HG02885 (cell line): ENCODE measurements at regions not wholly inside any gene's neighbourhood (a gene's known extent, or its start where the extent isn't known, plus 50 kb on each side); places are given as distances from the start of the nearest gene placed in this dataset.
"Not testable (repeated sequence)": the region's sequence is repeated elsewhere in the genome, so short reads cannot be mapped to it uniquely, and the experiment has no call there.

Experiments used
- ATAC-seq: cut with Tn5 transposase; IDR thresholded peaks from one replicate; pipeline ENCODE4 v1.9.1; 2021; ENCODE audit warnings: mild to moderate bottlenecking; ENCODE audit not compliant: unreplicated experiment, poor library complexity

- no peak for ATAC-seq
Measured at GRCh38 chr1:70490153-70490552, 79.1 kb downstream of the CTH start.

DNA sequence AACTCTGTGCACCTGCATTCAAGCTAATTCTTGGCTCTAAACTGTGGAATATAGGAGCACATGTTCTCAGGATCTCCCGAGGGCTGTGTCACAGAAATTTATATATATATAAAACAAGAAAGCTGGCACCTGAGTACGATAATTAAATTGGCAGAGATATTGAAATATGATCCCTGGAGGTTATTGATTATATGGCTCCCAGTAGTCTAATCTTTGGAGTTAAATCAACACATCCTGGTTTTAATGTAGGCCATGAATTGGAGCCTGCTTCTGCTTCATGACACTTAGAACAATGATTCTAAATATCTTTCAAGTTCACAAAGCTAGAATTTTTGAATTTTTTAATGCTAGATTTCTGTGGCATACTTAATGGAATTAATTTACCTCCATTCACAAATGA, 84.3 kb downstream of the CTH start:
- ATAC-seq: no peak

DNA sequence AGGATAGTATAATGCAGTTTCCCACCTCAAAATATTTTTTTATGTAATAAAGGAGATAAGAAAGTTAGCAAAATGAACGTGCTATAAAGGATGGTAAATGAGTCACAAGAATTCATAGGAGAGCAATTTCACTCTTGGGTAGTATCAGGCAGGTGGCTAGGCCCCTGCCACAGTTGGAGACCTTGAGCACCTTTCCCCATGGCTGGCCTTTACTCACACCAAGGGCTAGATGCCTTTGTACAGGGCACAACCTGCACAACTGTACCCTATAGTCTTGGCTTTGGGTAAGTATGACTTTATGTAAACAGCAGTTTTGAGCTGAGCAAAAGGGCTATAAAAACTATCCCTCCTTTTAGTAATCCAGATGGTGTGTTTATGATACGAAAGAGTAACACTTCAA, 85.1 kb downstream of the CTH start:
- ATAC-seq: no peak

GRCh38 chr1:70497152-70497551, 86.1 kb downstream of the CTH start:
- no peak for ATAC-seq

- no peak for ATAC-seq
Measured at GRCh38 chr1:70498666-70499065, 87.6 kb downstream of the CTH start.

DNA sequence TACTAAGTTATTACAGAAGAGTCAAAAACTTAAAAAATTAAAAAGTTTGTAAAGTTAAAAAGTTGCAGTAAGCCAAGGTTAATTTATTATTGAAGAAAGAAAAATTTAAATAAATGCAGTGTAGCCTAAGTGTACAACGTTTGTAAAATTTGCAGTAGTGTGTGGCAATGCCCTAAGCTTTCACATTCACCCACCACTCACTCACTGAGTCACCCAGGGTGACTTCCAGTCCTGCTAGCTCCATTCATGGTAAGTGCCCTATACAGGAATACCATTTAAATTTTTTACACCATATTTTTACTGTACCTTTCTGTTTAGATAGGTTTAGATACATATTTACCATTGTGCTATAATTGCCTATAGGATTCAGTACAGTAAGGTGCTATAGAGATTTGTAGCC, 88.6 kb downstream of the CTH start:
- ATAC-seq: no peak

- ATAC-seq: no peak
Measured at GRCh38 chr1:70503358-70503757, 92.3 kb downstream of the CTH start.

DNA sequence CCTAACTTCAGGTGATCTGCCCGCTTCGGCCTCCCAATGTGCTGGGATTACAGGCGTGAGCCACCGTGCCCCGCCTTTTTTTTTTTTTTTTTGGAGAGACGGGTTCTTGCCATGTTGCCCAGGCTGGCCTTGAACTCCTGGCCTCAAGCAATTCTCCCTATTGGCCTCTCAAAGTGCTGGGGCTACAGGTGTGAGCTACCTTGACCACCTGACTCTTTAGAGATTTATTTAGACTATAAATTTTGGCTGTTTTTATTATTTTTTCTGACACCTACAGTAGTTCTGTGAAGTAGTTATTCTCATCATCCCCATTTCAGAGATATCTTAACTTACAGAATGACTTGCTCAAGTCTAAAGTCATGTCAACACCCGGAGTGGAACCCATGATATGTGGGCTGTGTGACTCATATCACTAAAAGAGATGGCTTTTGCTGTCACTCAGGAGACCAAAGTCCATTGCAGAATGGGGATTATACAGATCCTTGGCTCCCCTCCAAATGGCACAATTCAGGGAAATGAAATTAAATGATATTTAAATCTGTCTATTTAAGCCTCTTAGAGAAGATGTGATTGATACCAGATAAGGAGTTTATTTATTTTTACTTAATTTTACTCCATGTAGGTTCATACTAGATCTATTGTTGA, 93.2 kb downstream of the CTH start:
- peak; percentile 98 for ATAC-seq

GRCh38 chr1:70504821-70505193, 93.7 kb downstream of the CTH start:
- ATAC-seq: peak; percentile 29

DNA sequence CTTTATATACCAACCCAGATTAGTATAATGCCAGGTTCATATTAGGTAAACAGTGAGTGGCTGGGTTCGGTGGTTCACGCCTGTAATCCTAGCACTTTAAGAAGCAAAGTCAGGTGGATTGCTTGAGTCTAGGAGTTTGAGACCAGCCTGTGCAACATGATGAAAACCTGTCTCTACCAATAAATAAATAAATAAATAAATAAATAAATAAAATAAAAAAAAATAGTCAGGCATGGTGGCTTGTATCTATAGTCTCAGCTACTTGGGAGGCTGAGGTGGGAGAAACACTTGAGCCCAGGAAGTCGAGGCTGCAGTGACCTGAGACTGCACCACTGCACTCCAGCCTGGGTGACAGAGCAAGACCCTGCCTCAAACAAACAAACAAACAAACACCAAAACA, 96.9 kb downstream of the CTH start:
- ATAC-seq: not testable (repeated sequence)

DNA sequence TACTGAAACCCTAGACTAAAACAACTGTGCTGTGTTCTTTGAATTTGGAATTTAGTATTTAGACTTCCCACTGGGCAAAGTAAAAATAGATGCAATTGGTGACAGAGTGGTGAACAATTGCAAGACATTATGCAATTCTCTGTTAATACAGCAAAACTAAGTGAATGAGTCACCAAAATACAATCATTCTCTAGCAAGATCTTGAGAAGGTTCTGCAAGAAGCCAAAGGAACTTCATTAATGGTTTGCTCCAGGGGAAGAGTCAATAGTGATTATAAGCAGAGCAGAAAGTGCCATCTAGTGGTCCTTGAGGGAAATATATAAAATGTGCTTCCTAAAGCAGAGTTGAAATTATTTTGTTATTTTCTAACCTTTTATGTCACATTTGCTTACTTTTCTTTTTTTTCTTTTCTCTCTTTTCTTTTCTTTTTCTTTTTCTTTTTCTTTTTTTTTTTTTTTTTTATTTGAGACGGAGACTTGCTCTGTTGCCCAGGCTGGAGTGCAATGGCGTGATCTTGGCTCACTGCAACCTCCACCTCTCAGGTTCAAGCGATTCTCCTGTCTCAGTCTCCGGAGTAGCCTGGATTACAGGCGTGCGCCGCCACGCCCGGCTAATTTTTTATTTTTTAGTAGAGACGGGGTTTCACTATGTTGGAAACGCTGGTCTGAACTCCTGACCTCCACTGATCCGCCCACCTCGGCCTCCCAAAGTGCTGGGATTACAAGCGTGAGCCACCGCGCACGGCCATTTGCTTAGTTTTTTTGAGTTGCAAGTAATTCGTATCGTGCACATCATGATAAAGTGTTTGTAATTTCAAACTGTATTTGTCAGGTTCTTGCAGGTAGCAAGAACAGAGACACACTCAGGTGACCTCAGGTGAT, 99.2 kb downstream of the CTH start:
- ATAC-seq: peak; percentile 91

DNA sequence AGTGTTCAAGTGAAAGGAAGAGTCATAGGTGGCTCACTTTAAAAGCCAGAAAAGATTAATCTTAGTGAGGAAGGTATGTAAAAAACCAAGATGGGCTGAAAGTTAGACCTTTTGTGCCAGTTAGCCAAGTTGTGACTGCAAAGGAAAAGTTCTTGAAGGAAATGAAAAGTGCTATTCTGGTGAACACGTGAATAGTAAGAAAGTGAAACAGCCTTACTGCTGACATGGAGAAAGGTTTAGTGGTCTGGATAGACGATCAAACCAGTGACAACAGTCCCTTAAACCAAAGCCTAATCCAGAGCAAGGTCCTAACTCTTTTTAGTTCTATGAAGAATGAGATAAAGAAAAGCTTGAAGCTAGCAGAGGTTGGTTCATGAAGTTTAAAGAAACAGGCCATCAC, 106.4 kb downstream of the CTH start:
- no peak for ATAC-seq

DNA sequence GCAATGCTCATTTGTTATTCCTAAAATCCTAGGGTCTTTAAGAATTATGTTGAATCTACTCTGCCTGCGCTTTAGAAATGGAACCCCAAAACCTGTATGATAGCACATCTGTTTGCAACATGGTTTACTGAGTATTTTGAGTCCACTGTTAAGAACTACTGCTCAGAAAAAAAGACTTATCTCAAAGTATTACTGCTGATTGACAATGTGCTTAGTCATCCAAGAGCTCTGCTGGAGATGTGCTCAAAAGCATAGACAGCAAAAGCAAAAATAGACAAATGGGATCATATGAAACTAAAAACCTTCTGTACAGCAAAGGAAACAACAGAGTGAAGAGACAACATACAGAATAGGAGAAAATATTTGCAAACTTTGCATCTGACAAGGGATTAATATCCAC, 107.0 kb downstream of the CTH start:
- ATAC-seq: no peak

- peak; percentile 72 for ATAC-seq
Measured at GRCh38 chr1:70528590-70529333, 117.7 kb downstream of the CTH start.

DNA sequence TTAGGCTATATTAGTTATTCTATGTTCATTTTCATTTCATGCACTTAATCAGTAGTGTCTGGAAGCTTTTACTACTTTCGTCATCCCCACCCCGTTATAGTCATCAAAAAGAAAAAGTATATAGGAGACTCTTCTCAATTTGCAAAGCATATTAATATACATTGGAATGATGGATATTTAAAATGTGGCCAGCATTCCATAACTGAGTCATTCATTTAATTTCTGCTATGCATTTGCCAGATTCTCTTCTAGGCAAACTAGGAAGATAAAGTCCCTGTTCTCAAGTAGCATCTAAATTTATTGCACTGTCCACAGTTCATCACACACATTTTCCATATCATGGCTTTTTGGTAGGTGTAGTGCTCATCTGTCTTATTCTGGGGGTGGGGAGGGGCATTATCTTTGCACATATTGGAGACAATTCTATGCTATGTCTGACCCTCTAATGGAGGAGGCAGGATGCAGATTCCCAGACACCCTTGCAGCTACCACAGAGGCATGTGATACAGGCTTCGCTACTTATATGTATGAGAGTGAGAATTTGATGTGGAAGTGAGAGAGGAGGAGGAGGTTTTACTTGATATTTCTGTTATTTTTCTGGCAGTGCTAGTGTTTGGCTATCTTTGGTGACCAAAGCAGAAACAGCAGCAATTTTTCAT, 125.8 kb downstream of the CTH start:
- ATAC-seq: no peak

GRCh38 chr1:70537788-70538187, 126.7 kb downstream of the CTH start:
- ATAC-seq: no peak

DNA sequence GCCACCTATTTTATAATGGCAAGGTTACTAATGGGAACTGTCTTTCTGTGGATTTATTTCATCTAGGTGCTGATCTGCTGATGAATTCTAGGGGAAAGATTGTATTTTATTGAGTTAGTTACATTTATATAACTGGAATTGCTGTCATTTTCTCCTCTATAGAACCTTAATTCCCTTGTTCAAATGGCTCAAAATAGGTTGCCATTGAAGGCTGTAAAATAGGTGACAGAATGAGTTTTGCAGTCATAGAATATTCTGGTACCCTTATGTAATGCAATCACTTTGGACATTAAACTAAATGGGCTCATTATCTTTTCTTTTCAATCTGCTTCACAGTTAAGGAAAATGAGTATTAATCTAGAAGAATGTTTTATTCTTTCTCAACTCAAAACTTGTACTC, 131.0 kb downstream of the CTH start:
- no peak for ATAC-seq

GRCh38 chr1:70542856-70543255, 131.8 kb downstream of the CTH start:
- ATAC-seq: no peak

DNA sequence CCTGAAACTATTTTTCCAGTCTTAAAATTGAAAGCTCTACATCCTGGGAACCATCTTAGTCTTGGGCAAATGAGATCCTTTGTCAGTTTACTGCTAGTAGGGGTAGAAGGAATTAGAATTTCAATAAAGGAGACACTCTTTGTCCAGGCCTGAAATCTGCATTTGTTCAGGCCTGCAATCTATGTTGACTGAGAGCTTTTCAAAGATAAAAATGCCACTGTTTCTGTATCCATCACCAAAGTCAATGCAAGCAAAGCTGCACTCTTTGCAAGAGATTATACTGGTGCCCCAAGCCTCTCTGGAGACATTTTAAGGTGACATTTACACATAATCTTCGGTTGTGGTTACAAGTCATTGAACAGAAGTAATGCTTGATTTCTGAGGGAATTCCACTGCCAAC, 135.7 kb downstream of the CTH start:
- ATAC-seq: no peak

- no peak for ATAC-seq
Measured at GRCh38 chr1:70552662-70553566, 141.8 kb downstream of the CTH start.
